Gastrocnemius medialis (tissue), 4 donors: ENCODE measurements at regions not wholly inside any gene's neighbourhood (a gene's known extent, or its start where the extent isn't known, plus 50 kb on each side); places are given as distances from the start of the nearest gene placed in this dataset.

Experiments
- POLR2A ChIP-seq, 2 donors: fragments of 450-650 bp; IDR thresholded peaks; one replicate each; pipeline ENCODE4 v1.6.1; 2017; ENCODE audit warnings: antibody characterized with exemption in 2 of 2, mild to moderate bottlenecking in 2 of 2, moderate library complexity in 2 of 2
- TF ChIP-seq, protein P1 (sequence below), 5 experiments: fragments of 450-650 bp in 3 of 5; fragments of 200-600 bp in 2 of 5; sonication (generic) in 2 of 5; IDR thresholded peaks in 4 of 5; conservative IDR thresholded peaks in 1 of 5; 1 replicate in 4 of 5; 2 replicates in 1 of 5; pipeline ENCODE4 v1.5.1; 2016 to 2019; ENCODE audit warnings: antibody characterized with exemption in 5 of 5, mild to moderate bottlenecking in 3 of 5, moderate library complexity in 3 of 5

- no peak for TF ChIP-seq POLR2A (IDR thresholded peaks at IDR 0.05)
- TF ChIP-seq, protein P1, sequence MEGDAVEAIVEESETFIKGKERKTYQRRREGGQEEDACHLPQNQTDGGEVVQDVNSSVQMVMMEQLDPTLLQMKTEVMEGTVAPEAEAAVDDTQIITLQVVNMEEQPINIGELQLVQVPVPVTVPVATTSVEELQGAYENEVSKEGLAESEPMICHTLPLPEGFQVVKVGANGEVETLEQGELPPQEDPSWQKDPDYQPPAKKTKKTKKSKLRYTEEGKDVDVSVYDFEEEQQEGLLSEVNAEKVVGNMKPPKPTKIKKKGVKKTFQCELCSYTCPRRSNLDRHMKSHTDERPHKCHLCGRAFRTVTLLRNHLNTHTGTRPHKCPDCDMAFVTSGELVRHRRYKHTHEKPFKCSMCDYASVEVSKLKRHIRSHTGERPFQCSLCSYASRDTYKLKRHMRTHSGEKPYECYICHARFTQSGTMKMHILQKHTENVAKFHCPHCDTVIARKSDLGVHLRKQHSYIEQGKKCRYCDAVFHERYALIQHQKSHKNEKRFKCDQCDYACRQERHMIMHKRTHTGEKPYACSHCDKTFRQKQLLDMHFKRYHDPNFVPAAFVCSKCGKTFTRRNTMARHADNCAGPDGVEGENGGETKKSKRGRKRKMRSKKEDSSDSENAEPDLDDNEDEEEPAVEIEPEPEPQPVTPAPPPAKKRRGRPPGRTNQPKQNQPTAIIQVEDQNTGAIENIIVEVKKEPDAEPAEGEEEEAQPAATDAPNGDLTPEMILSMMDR (IDR thresholded peaks at IDR 0.05 in 4 of 5, conservative IDR thresholded peaks at IDR 0.05 in 1 of 5), result no peak
Measured at GRCh38 chr9:7580568-7580967, 219.0 kb downstream of the DMAC1 start.
